ENCODE measurements at regions not wholly inside any gene's neighbourhood (a gene's known extent, or its start where the extent isn't known, plus 50 kb on each side); places are given as distances from the start of the nearest gene placed in this dataset.

DNA sequence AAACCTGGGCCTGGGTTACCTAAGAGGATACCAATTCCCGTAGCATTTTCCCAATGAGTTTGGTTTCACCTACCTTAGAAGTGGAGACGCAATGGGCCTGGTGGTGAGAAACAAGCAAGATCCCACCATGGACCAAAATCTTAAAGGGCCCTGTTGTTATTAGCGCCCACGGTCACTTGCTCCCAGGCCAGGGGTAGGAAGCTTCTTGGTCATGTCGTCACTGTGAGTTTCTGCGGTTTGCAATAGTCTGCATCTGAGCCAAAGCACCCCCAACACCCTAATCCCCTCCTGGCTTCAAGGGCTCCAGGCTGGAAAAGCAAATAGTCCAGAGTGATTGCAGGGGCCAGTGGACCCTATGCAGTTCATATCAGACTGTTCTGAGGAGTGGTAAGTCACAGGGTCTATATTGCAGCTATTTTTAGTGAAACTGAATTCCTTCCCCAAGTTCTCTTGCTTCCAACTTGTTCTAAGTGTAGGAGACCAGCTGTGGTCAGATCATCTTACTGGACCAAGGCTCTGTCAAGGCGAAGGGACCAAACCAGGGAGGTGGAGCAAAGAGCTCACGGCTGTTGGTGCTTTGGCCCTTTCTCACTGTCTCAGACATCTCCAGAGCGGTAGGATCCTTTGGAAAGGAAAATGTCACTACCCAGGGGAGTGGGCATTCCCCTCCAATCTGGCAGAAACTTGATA is 307.9 kb upstream of the F9 start:
- 91% methylated on average over 6 of the region's 9 CpGs; no CpG with 5 or more reads in 1 of the 2 experiments for WGBS, 2 experiments (ENCODE audit: extremely low coverage in 1 of 2, insufficient coverage in 1 of 2, insufficient read length in 1 of 2, insufficient replicate concordance in 2 of 2, low coverage in 1 of 2, low lambda C conversion rate in 2 of 2, missing lambda C conversion rate in 1 of 2)
- H3K27ac ChIP-seq (ENCODE audit: low read depth, low read length) = no peak overlapping the region
- H3K4ac ChIP-seq (replicated peaks; ENCODE audit: insufficient read length, low read depth, low read length) = no peak overlapping the region
- no peak overlapping the region for H2BK12ac ChIP-seq (ENCODE audit: low read depth, low read length)
- no peaks in the 10 kb centered on the region for H3K9me3 ChIP-seq (ENCODE audit: insufficient read depth in 2 of 2, low read depth in 1 of 2, low read length in 1 of 2)
- H3K36me3 ChIP-seq (ENCODE audit: control insufficient read depth in 2 of 4, insufficient read depth in 4 of 4, low read length in 3 of 4) = no peaks in the 10 kb centered on the region
- H2BK120ac ChIP-seq (replicated peaks; ENCODE audit: low read depth, low read length) = no peak overlapping the region
- H3K18ac ChIP-seq (ENCODE audit: extremely low read depth, low read length) = no peak overlapping the region
- H3K27me3 ChIP-seq (replicated peaks in 1 of 4; ENCODE audit: control insufficient read depth in 3 of 4, extremely low read depth in 1 of 4, insufficient read depth in 3 of 4, low read length in 3 of 4) = no peaks in the 10 kb centered on the region; a peak in 1 of 7 replicates
- H3K23me2 ChIP-seq (ENCODE audit: low read depth, low read length) = no peaks in the 10 kb centered on the region
- no peaks in the 10 kb centered on the region for H4K20me1 ChIP-seq (replicated peaks in 1 of 2; ENCODE audit: control insufficient read depth in 1 of 2, insufficient read depth in 2 of 2, low read length in 2 of 2)
- H3K4me2 ChIP-seq (ENCODE audit: insufficient read depth in 1 of 2, low read depth in 2 of 2, low read length in 2 of 2) = no peak overlapping the region
- DNase-seq (ENCODE audit: low read depth in 1 of 2, low spot score in 2 of 2) (no peak), FAIRE-seq (no peak)
- ChIA-PET CTCF (ENCODE audit: partially characterized antibody) (no interaction called here), POLR2A (ENCODE audit: partially characterized antibody) (no interaction called here)
- H3K23ac ChIP-seq (ENCODE audit: insufficient read length) = no peak overlapping the region
- no peak overlapping the region for H4K5ac ChIP-seq (ENCODE audit: insufficient read length, low read depth, low read length)
- H2BK5ac ChIP-seq (ENCODE audit: low read depth, low read length) = no peak overlapping the region
- H3K79me2 ChIP-seq (ENCODE audit: control insufficient read depth in 1 of 2, insufficient read depth in 2 of 2, low read length in 2 of 2) = no peaks in the 10 kb centered on the region
- no peak overlapping the region for H3K56ac ChIP-seq (replicated peaks; ENCODE audit: insufficient read length, low read depth, low read length)
- no peak overlapping the region for H3K4me3 ChIP-seq (ENCODE audit: extremely low read depth in 1 of 4, insufficient read depth in 2 of 4, low read depth in 3 of 4, low read length in 4 of 4)
- H2BK15ac ChIP-seq (ENCODE audit: low read length) = no peak overlapping the region
- no peak overlapping the region for H3K14ac ChIP-seq (ENCODE audit: insufficient read length)
- no peak overlapping the region for H4K8ac ChIP-seq (ENCODE audit: extremely low read depth, insufficient read depth, low read length)
- H2AFZ ChIP-seq (ENCODE audit: low read length) = no peak overlapping the region
- no peak overlapping the region for H2BK20ac ChIP-seq (ENCODE audit: low read length)
- H3K9ac ChIP-seq (replicated peaks in 1 of 4; ENCODE audit: extremely low read depth in 1 of 4, low read depth in 3 of 4, low read length in 3 of 4) = no peak overlapping the region
- H3K4me1 ChIP-seq (replicated peaks in 1 of 4; ENCODE audit: control insufficient read depth in 3 of 4, insufficient read depth in 4 of 4, low read length in 3 of 4) = peaks cover 0 to 2% (median 2%) of the 10 kb centered on the region in 4 experiments; a peak in 4 of 7 replicates
- no peaks in the 10 kb centered on the region for H3K79me1 ChIP-seq (ENCODE audit: low read depth, low read length)
- H2AK5ac ChIP-seq (ENCODE audit: low read depth, low read length) = no peak overlapping the region
- no peak overlapping the region for H4K91ac ChIP-seq (replicated peaks; ENCODE audit: insufficient read length, low read length)
- TF ChIP-seq ASH2L (IDR thresholded peaks at IDR 0.05; ENCODE audit: low read length) (no peak), KDM5A (IDR thresholded peaks at IDR 0.05; ENCODE audit: low read length) (no peak), NRF1 (IDR thresholded peaks at IDR 0.05; ENCODE audit: low read depth, low read length) (no peak), SP1 (IDR thresholded peaks at IDR 0.05; ENCODE audit: low read depth, low read length) (no peak), EZH2 (IDR thresholded peaks at IDR 0.05; ENCODE audit: low read depth, low read length, severe bottlenecking) (no peak), TAF7 (optimal IDR thresholded peaks at IDR 0.05; ENCODE audit: borderline replicate concordance, low read depth, low read length) (no peak), CTBP2 (IDR thresholded peaks at IDR 0.05; ENCODE audit: borderline replicate concordance, insufficient read depth, insufficient read length, low read length) (no peak), HDAC6 (IDR thresholded peaks at IDR 0.05; ENCODE audit: low read depth, low read length) (no peak)
- TF ChIP-seq, protein P1, sequence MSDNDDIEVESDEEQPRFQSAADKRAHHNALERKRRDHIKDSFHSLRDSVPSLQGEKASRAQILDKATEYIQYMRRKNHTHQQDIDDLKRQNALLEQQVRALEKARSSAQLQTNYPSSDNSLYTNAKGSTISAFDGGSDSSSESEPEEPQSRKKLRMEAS (IDR thresholded peaks at IDR 0.05) = no peak
- TF ChIP-seq, protein P2, sequence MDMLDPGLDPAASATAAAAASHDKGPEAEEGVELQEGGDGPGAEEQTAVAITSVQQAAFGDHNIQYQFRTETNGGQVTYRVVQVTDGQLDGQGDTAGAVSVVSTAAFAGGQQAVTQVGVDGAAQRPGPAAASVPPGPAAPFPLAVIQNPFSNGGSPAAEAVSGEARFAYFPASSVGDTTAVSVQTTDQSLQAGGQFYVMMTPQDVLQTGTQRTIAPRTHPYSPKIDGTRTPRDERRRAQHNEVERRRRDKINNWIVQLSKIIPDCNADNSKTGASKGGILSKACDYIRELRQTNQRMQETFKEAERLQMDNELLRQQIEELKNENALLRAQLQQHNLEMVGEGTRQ (IDR thresholded peaks at IDR 0.05; ENCODE audit: low read length) = no peak
